Activated CD8-positive, alpha-beta memory T cell treated with anti-CD3 and anti-CD28 coated beads for 24 hours (primary cell): ENCODE measurements at regions not wholly inside any gene's neighbourhood (a gene's known extent, or its start where the extent isn't known, plus 50 kb on each side); places are given as distances from the start of the nearest gene placed in this dataset.
"Not testable (repeated sequence)": the region's sequence is repeated elsewhere in the genome, so short reads cannot be mapped to it uniquely, and the experiment has no call there.

ENCODE experiments used
- DNase-seq: peaks from one replicate; pipeline ENCODE4 v3.0.0-alpha.2; 2020

DNA sequence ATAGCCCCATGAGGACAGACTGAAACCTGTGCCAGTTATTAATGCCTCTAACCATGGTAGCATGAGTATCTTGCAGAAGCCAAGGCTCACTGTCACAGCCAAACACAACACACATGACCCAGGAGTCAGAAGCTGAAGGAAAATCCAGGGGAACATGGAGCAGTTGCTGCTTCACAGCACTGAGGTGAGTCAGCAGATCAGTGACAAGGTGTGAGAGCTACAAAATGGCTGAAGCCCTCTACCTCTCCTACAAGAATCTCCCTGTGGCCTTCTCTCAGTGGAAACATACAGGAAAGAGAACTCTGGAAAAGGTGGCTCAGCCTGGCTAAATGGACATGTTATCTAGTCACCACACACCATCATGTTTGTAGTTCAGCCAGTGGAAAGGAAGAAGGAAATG lies 93.5 kb downstream of the NAB1 start:
- DNase-seq: no peak

DNA sequence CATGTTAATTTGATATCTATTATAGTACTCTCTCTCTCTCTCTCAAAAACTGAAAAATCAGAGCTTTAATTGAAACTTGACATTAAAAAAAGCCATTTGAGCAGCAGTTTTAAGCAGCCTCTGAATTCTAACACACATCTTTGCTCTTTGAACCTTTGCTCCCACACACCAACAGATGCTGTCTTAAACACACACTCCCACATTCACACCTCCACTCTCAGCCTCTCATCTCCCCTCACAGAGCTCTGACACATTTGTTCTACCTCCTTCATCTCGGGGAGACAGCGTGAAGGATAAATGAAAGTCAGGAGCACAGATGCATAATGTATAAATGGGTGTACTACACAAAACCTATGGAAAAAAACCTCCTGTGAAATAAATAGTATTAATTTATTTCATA lies 95.2 kb downstream of the NAB1 start:
- DNase-seq: no peak

DNA sequence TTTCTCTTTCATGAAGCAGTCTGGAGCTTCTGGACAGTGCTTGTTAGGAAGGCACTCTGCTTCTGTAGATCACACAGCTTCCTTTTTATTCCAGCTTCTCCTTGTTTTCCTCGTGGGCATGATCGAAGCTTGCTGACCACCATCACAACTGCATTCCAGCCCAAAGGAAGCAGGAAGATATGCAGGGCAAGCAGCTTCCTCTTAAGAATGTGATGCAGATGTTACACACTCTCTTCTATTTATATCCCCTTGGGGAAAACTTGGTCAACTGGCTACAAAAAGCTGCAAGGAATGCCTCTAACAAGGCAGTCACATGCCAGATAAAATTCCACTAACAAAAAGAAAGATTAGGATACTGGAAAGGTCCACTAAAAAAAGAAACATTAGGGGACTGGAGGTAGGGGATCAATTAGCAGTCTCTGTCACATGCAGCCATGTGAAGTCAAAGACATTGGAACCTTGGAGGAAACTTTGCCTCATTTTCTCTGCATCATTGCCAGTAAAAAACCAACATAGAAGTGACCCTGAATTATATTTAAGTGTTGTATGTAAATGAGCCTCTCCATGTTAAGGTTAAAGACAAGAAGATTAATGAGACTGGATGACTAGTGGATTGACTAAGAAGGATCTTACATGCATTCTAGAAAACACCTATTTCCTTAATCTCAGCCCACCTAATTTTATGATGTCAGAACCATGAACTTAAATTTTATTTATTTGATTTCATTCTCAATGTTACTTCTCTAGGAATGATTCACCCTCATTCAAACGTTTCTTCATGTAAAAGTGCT lies 98.3 kb downstream of the NAB1 start:
- DNase-seq: no peak

DNA sequence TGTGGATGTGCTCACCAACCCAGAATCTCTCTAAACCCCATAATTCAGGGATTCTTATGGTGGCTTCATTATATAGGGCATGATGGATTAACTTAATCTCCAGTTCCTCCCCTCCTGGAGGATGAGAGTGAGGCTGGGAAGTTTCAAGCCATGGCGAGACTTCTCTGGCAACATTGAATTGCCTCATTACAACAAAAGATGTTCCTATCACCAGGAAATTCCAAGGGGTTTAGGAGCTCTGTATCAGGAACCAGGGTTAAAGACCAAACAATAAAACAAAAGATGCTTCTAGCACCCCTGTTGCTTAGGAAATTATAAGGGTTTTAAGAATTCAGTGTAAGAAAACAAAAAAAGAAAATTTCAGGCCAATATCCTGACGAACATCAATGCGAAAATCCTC lies 100.1 kb downstream of the NAB1 start:
- DNase-seq: no peak

DNA sequence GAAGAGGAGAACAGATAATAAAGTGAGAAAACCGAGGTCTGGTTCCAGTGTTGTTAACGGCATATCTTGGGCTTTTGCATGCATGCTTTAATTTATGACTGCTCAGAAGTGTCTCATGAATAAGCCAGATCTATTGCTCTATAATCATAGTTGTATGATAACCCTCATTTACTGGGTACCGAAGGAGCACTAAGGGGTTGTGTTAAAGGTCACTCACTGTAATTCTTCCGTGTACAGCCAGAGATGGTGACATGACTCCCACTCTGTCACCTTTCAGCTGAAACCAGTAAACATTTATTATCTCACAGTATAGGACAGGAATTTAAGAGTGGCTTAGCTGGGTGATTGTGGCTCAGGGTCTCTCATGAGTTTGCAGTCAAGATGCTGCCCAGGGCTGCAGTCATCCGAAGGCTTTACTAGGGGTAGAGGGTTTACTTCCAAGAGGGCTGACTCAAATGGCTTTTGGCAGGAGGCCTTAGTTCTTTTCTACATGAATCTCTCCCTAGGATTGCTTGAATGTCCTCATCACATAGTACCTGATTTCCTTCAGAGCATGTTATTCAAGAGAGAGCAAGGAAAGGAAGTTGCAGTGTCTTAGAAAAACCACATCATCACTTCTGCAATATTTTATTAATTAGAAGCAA lies 107.0 kb downstream of the NAB1 start:
- no peak for DNase-seq

DNA sequence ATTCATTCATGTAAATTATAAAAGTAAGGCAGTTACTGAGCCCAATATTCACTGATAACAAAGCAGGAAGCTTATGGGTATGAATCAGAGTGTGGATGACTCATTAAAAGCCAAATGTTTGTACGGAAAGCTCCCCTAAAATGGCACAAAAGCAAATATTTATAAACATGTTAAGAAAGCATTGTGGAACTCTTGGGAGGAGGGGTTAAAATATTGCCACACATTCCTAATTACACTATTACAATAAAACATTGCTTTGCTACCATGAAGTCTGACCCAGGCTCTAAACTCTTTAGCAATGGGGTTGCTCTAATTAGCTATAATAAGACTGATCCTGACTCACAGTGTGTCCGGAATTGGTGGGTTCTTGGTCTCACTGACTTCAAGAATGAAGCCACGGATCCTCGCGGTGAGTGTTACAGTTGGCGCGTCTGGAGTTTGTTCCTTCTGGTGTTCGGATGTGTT lies 110.9 kb downstream of the NAB1 start:
- no peak for DNase-seq

DNA sequence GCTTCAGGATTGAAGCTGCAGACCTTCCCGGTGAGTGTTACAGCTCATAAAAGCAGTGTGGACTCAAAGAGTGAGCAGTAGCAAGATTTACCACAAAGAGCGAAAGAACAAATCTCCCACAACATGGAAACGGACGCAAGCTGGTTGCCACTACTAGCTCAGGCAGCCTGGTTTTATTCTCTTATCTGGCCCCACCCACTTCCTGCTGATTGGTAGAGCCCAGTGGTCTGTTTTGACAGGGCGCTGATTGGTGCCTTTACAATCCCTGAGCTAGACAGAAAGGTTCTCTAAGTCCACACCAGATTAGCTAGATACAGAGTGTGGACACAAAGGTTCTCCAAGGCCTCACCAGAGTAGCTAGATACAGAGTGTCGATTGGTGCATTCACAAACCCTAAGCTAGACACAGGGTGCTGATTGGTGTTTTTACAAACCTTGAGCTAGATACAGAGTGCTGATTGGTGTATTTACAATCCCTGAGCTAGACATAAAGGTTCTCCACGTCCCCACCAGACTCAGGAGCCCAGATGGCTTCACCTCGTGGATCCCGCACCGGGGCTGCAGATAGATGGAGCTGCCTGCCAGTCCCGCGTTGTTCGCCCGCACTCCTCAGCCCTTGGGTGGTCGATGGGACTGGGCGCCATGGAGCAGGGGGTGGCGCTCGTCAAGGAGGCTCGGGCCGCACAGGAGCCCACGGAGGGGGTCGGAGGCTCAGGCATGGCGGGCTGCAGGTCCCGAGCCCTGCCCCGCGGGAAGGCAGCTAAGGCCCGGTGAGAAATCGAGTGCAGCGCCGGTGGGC lies 111.7 kb downstream of the NAB1 start:
- not testable (repeated sequence) for DNase-seq

DNA sequence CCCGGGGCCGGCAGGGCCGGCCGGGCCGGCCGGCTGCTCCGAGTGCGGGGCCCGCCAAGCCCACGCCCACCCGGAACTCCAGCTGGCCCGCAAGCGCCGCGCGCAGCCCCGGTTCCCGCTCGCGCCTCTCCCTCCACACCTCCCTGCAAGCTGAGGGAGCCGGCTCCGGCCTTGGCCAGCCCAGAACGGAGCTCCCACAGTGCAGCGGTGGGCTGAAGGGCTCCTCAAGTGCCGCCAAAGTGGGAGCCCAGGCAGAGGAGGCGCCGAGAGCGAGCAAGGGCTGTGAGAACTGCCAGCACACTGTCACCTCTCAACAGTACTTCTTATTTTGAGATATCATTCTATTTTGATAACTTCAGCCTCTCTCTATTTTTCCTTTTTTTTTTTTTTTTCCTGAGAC lies 112.3 kb downstream of the NAB1 start:
- DNase-seq: not testable (repeated sequence)

DNA sequence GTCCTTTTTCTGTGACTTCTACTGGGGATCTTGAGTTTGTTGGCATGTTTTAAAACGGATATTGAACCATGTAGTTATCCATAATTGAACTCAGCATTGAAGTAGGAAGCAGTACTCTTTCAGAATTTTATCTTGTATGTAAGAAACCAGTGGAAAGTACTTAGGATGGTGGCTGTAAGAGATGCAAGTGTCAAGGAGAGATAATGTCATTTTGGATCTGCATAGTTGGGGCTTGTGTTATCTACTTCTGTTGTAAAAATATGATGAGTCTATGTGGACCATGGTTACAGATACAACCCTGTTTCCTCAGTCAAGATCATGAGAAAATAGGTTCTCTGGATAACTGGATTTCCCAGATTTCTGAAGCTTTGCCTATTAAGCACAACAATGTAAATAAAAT lies 113.7 kb downstream of the NAB1 start:
- no peak for DNase-seq

DNA sequence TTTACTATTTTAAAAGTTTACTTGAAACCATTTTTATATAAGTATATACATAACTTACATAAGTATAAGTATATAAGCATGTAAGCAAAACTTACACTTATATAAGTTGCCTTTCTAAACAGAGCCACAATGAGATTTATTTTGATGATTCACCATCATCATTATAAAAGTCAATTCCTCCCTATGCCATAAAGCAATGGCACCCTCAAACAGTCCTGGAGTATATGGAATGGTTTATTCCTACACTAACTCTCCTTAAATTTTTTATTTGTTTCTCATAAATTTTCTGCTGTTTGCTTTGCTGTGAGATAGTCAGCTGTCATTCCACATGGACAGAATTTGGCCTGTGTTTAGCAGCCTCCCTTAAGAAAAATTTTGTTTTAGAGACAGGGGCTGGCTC lies 114.2 kb downstream of the NAB1 start:
- no peak for DNase-seq

DNA sequence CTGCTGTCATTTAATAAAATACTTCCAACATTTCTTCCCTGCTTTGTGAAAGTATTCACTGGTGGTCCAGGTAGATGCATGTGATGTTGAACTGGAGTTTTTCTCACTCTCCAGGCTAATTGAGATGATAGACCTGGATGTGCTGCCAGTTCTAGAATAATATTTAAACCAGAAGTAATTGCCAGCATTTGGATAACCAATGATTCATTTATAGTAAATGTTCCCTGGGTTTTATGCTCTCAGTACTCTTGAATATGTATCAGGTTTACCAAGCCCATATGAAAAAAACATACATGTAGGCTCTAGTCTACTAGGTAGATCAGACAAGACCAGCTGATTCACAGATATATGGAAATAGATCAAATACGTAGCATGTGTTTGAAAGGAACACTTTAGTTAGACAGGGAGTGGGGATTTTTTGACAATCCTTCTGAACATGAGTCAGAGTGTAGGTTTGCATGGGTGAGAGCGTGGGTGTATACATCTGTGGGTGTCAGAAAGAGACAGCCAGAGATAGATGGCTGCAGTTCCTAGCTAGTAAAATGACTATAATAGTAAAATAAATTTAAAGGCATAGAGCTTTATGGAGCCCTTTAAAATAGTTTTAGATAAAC lies 115.1 kb downstream of the NAB1 start:
- no peak for DNase-seq

DNA sequence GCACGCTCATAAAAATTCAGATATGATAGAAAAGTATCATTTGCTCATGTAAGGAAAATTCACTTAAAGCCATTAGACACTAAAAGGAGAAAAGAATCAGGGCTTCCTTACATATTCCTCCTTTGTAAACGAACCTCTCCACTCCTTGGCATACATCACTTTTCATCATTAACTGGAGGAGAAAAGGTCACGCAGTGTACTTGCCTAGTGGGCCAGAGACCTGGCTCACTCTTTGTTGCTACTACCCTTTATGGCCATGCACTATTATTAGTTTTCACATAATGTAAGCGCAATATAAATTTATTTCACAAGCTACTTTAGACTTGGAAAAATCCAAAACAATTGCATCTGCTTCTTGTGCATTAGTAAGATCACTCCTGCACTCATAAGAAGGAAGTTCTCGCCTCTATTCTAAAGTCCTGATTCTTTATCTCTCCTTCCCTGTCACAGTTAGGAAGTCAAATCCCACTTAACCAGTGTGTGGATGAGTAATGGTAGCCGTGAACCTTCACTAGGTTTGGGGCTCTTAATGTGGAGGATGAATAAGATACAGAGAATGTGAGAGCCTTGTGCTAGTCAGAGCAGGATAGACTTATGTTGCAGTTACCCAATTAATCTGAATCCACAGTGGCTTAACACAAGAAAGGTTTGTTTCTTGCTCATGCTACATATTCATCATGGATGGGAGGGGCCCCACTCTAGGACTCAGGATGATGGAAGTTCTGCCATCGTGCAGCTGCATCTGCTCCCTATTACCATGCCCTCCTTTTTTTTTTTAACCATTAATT lies 115.0 kb upstream of the GLS start:
- no peak for DNase-seq

DNA sequence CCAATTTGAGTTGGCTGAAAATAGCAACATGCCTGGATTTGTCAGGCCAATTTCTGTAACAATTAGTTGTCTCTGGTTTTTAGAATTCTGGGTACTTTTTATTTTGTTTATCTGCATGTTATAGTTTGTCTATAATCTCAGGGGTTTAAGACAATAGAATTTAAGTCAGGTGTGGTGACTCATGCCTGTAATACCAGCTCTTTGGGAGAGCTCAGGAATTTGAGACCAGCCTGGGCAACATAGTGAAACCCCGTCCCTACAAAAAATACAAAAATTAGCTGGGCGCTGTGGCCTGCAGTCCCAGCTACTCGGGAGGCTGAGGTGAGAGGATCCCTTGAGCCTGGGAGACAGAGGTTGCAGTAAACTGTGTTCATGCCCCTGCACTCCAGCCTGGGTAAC lies 114.4 kb upstream of the GLS start:
- no peak for DNase-seq

DNA sequence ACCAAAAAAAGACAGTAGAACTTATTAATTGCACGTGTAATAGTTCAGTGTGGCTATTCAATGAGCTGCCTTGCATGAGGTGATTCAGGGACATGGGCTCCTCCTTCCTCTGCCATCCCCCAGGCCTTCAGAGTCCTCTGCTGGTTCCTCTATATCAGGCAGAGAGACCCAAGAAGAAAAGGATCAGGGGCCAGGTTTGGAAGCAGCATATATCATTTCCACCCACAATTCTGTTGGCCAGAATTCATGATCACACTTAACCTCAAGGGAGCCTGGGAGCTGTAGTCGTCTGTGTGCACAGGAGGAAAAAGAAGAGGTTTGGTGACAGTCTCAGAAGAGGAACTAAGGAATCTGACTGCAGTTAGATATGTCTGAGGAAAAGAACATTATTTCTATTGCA lies 114.0 kb upstream of the GLS start:
- no peak for DNase-seq

DNA sequence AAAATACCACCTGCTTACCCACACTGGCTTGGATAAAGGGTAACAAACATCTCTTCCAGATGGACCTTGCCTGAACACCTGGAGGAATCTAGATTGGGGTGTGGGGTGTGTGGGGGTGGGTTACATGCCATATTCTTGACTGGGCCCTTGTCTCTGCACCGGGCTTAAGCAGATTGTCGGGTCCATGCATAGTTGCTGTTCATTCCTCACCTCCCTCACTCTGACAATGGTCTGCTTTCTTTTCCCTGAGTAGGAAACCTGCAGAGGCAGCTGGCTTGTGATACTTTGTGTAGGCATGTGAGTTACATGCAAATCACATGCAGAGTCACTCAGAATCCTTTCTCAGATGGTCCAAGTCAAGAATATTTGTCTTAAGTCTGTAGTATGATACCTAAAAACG lies 112.8 kb upstream of the GLS start:
- DNase-seq: no peak

DNA sequence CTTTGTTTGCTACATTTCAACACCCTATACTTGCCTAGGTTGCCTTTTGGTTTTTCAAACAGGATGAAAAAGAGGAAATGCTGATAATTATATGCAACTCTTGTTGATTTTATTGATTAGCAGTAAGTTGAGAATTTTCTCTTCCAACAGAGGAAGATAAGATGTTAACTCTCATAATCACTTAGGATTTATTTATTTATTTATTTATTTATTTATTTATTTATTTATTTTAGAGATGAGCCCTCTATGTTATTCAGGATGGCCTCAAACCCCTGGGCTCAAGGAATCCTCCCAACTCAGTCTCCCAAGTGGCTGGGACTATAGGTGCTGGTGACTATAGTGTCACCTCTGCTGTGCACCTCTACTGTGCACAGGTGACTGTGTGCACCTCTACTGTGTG lies 111.4 kb upstream of the GLS start:
- no peak for DNase-seq

DNA sequence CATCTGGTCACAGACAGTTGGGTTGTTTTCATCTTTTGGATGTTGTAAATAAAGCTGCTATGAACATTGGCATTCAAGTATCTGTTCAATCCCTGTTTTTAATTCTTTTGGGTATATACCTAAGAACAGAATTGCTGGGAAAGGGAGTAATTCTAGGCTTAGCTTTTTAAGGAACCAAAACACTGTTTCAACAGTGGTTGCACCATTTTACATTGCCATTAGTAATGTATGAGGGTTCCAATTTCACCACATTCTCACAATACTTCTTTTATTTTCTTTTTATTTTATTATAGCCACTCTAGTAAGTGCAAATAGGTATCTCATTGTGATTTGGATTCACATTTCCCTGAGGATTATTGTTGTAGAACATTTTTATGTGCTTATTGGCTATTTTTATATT lies 108.9 kb upstream of the GLS start:
- no peak for DNase-seq

DNA sequence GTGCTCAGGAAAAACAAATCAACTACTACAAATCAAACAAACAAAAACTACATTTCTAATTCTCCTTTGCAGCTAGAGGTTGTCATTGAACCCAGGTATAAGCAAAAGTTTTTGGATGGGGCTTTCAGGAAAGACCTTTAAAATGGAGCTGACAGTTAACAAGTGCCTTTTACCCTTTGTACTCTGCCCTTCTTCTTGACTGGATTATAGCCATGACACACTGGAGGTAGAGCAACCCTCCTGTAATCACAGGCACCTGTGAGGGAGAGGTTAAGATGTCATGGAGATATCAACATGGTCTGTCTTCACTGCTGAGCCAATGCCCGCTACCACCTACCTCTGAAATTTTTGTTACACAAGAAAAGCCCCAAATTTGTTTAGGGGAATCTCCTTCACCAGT lies 100.0 kb upstream of the GLS start:
- no peak for DNase-seq

DNA sequence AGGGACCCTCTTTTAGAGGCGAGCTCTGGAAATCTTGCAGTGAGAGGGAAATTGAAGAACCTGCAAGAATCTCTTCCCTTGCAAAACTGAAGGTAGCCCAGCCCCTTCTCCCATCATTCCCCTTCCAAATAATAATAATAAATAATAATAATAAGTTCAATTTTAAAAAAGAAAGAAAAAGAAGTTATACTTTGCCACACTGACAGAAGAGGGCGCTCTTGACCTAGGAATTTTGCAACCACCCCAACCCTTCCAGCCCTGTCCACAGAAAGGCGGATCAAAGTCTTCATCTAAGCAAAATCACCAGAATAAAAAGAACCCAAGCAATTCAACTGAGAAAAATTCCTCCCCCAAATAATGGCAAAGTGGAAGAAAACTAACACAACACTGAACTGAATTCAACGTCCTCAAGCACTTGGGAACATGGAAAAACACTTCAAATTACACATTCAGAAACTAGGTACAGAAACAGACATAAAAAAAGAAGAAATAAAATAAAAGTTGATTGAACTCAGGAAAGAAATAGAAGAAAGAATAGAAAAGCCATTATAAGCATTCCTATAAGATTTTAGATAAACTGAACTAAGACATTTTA lies 98.9 kb upstream of the GLS start:
- peak; percentile 67 for DNase-seq

DNA sequence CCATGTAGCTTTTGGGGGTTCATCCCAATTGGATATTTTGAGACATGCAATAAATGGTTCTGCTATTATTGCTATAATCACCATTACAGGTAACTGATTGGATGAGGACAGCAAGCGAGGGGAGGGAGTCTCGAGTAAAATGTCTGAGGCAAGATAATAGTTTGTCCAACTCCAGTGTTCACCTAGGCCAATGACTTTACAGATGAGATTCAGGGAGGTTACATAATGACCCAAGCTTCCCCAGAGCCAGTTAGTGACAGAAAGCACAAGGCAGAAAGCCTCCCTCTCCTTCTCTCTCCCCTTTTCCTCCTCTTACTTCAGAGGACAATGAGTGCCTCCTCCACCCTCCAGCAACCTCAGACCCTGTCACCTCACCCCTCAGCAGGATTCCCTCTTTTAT lies 98.4 kb upstream of the GLS start:
- DNase-seq: no peak

DNA sequence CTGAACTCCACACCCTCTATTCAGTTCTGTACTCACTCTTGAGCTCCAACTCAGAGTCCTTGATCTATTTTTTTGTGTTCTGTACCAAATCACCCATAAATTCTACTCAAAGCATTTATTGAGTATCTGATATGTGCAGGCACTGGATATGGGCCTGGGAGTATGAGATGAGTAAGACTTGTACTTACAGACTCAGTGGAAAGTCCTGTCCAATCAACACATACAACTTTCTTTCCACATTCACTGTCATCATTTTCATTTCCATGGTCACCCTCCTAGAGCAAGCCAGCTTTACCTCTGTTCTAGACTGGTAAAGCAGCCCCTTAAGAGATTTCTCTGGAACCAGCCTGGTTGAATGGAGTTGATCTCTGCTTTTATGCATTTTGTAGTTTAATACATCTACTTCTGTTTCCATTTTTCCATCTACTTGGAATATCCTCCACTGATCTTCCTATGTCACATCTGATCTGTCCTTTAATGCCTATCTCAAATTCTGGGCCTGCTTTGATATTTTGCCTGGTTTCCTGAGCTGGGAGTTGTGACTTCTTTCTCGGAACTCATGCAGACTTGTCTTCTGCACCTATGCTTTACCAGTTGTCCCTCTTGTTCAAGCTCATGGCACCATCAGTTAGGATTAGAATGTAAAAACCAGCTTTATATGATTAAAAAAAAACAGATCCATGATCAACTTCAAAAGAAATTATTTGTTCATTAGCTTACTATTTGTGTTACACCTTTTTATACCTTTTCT lies 96.9 kb upstream of the GLS start:
- no peak for DNase-seq

DNA sequence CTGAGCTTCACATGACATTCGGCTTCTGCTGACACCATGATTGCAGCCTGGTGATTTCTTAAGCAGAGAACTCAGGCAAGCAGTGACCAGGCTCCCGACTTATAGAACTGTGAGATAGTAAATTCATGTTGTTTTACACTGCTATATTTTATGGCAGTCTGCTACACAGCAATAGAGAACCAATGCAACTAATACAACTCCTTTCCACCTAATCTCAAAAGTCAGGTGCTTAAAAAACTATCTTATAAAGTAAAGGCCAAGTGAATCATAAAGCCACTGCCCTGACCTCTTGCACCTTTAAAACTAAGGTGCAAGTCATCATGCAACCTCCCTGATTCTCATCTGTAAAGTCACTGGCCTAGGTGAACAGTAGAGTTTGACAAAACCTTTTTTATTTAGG lies 95.3 kb upstream of the GLS start:
- no peak for DNase-seq
